H9 (cell line): ENCODE measurements at regions not wholly inside any gene's neighbourhood (a gene's known extent, or its start where the extent isn't known, plus 50 kb on each side); places are given as distances from the start of the nearest gene placed in this dataset.

ENCODE experiments used
- DNase-seq: peaks from one replicate; pipeline ENCODE4 v3.0.0-alpha.2; 2017
- H2AFZ ChIP-seq: one replicate; pipeline ENCODE4 v1.6.1; 2013; ENCODE audit warnings: mild to moderate bottlenecking, low read length, control low read depth, moderate library complexity
- H2AK5ac ChIP-seq: 2 replicates; pipeline ENCODE4 v1.6.1; 2013; ENCODE audit warnings: low read length, control low read depth, mixed read lengths; ENCODE audit not compliant: insufficient read length
- H2BK120ac ChIP-seq: one replicate; pipeline ENCODE4 v1.6.1; 2013; ENCODE audit warnings: low read depth, mild to moderate bottlenecking, low read length, control low read depth, inconsistent platforms; ENCODE audit not compliant: poor library complexity, severe bottlenecking
- H2BK12ac ChIP-seq: 2 replicates; pipeline ENCODE4 v1.6.1; 2013; ENCODE audit warnings: low read length, control low read depth, mixed read lengths, low read depth; ENCODE audit not compliant: insufficient read length
- H2BK15ac ChIP-seq: 2 replicates; pipeline ENCODE4 v1.6.1; 2013; ENCODE audit warnings: low read depth, low read length, control low read depth
- H2BK20ac ChIP-seq: one replicate; pipeline ENCODE4 v1.6.1; 2013; ENCODE audit warnings: low read depth, mild to moderate bottlenecking, low read length, control low read depth, inconsistent platforms; ENCODE audit not compliant: poor library complexity, severe bottlenecking
- H2BK5ac ChIP-seq: 2 replicates; pipeline ENCODE4 v1.6.1; 2013; ENCODE audit warnings: low read length, control low read depth, mixed read lengths; ENCODE audit not compliant: insufficient read length
- H3K14ac ChIP-seq: 2 replicates; pipeline ENCODE4 v1.6.1; 2013; ENCODE audit warnings: low read length, control low read depth; ENCODE audit not compliant: insufficient read depth
- H3K18ac ChIP-seq: 2 replicates; pipeline ENCODE4 v1.6.1; 2013; ENCODE audit warnings: low read depth, mild to moderate bottlenecking, mixed read lengths, low read length, control low read depth; ENCODE audit not compliant: insufficient read length
- H3K23ac ChIP-seq: 2 replicates; pipeline ENCODE4 v1.6.1; 2013; ENCODE audit warnings: low read length, control low read depth, mixed read lengths, low read depth; ENCODE audit not compliant: insufficient read length
- H3K23me2 ChIP-seq: 2 replicates; pipeline ENCODE4 v1.6.1; 2013; ENCODE audit warnings: low read depth, mild to moderate bottlenecking, mixed read lengths, low read length, control low read depth; ENCODE audit not compliant: insufficient read length, poor library complexity, severe bottlenecking
- H3K27ac ChIP-seq: 2 replicates; pipeline ENCODE4 v1.5.1; 2013; ENCODE audit warnings: low read length, control low read depth, mixed read lengths, low read depth; ENCODE audit not compliant: insufficient read length
- H3K27me3 ChIP-seq: 2 replicates; pipeline ENCODE4 v1.6.1; 2013; ENCODE audit warnings: low read length, control low read depth, inconsistent platforms; ENCODE audit not compliant: insufficient read depth
- H3K4ac ChIP-seq: 2 replicates; pipeline ENCODE4 v1.6.1; 2013; ENCODE audit warnings: low read depth, mild to moderate bottlenecking, control low read depth, inconsistent platforms, low read length, moderate library complexity
- H3K4me1 ChIP-seq: 2 replicates; pipeline ENCODE4 v1.6.1; 2013; ENCODE audit warnings: low read length, control low read depth, inconsistent platforms; ENCODE audit not compliant: insufficient read depth
- H3K4me2 ChIP-seq: 2 replicates; pipeline ENCODE4 v1.6.1; 2013; ENCODE audit warnings: low read length, control low read depth, mixed read lengths; ENCODE audit not compliant: insufficient read length, insufficient read depth
- H3K56ac ChIP-seq: 2 replicates; pipeline ENCODE4 v1.6.1; 2013; ENCODE audit warnings: low read depth, mild to moderate bottlenecking, mixed read lengths, low read length, control low read depth; ENCODE audit not compliant: insufficient read length
- H3K79me1 ChIP-seq: 2 replicates; pipeline ENCODE4 v1.6.1; 2013; ENCODE audit warnings: low read depth, mild to moderate bottlenecking, moderate library complexity, low read length, control low read depth, inconsistent platforms; ENCODE audit not compliant: insufficient read depth, poor library complexity, severe bottlenecking
- H3K79me2 ChIP-seq: 2 replicates; pipeline ENCODE4 v1.6.1; 2013; ENCODE audit warnings: low read length, control low read depth, inconsistent platforms; ENCODE audit not compliant: insufficient read depth
- H3K9ac ChIP-seq: 2 replicates; pipeline ENCODE4 v1.6.1; 2013; ENCODE audit warnings: low read length, control low read depth, mixed read lengths; ENCODE audit not compliant: insufficient read length; ENCODE audit errors: extremely low read depth
- H3K9me3 ChIP-seq: one replicate; pipeline ENCODE4 v1.6.1; 2013; ENCODE audit warnings: low read depth, low read length, inconsistent platforms; ENCODE audit not compliant: control insufficient read depth
- H3T11ph ChIP-seq: one replicate; pipeline ENCODE4 v1.6.1; 2013; ENCODE audit warnings: mild to moderate bottlenecking, low read length, control low read depth, inconsistent platforms
- H4K20me1 ChIP-seq: one replicate; pipeline ENCODE4 v1.6.1; 2013; ENCODE audit not compliant: control insufficient read depth, insufficient read length, insufficient read depth
- H4K5ac ChIP-seq: 2 replicates; pipeline ENCODE4 v1.6.1; 2013; ENCODE audit warnings: low read depth, mild to moderate bottlenecking, mixed read lengths, low read length, control low read depth; ENCODE audit not compliant: insufficient read length
- H4K8ac ChIP-seq: replicated peaks from 2 replicates; pipeline ENCODE4 v1.6.1; 2013; ENCODE audit warnings: low read length, control low read depth, mixed read lengths, low read depth; ENCODE audit not compliant: insufficient read length
- H4K91ac ChIP-seq: 2 replicates; pipeline ENCODE4 v1.6.1; 2013; ENCODE audit warnings: low read depth, mild to moderate bottlenecking, moderate library complexity, mixed read lengths, low read length, control low read depth; ENCODE audit not compliant: insufficient read length
- H3K27ac Mint-ChIP-seq, 3 experiments: 2 replicates in 2 of 3; 3 replicates in 1 of 3; pipeline ENCODE4 v1.8.0; 2020 to 2021; ENCODE audit warnings: mixed read lengths in 3 of 3, mild to moderate bottlenecking in 1 of 3, moderate library complexity in 1 of 3
- H3K27me3 Mint-ChIP-seq: 2 replicates; pipeline ENCODE4 v1.8.0; 2021; ENCODE audit warnings: low read depth, mild to moderate bottlenecking, moderate library complexity, mixed read lengths
- H3K36me3 Mint-ChIP-seq, 3 experiments: 2 replicates in 2 of 3; 3 replicates in 1 of 3; pipeline ENCODE4 v1.8.0; 2020 to 2021; ENCODE audit warnings: low read depth in 3 of 3, mixed read lengths in 3 of 3; ENCODE audit not compliant: insufficient read depth in 1 of 3
- H3K4me1 Mint-ChIP-seq, 2 experiments: 2 replicates each; pipeline ENCODE4 v1.8.0; 2020; ENCODE audit warnings: mixed read lengths in 2 of 2
- H3K4me3 Mint-ChIP-seq, 2 experiments: 2 replicates in 1 of 2; 3 replicates in 1 of 2; pipeline ENCODE4 v1.8.0; 2020 to 2021; ENCODE audit warnings: mild to moderate bottlenecking in 2 of 2, mixed read lengths in 2 of 2, moderate library complexity in 1 of 2
- H3K9me3 Mint-ChIP-seq, 2 experiments: 2 replicates in 1 of 2; 3 replicates in 1 of 2; pipeline ENCODE4 v1.8.0; 2020; ENCODE audit warnings: mild to moderate bottlenecking in 2 of 2, mixed read lengths in 2 of 2, moderate library complexity in 1 of 2
- WGBS: extraction: QIAGEN DNeasy Blood & Tissue Kit; methylation state at CpG from one replicate; pipeline ENCODE4 v1.1.7; 2013; ENCODE audit warnings: missing lambda C conversion rate, low lambda C conversion rate, mixed read lengths; ENCODE audit not compliant: insufficient read length; ENCODE audit errors: extremely low coverage; 5-methylcytosine and 5-hydroxymethylcytosine counted together
- TF ChIP-seq, protein P1 (sequence below): fragments of 200-600 bp; sonication (generic); conservative IDR thresholded peaks from 3 replicates; pipeline ENCODE4 v1.8.0; 2021; ENCODE audit warnings: antibody characterized with exemption, mild to moderate bottlenecking

DNA sequence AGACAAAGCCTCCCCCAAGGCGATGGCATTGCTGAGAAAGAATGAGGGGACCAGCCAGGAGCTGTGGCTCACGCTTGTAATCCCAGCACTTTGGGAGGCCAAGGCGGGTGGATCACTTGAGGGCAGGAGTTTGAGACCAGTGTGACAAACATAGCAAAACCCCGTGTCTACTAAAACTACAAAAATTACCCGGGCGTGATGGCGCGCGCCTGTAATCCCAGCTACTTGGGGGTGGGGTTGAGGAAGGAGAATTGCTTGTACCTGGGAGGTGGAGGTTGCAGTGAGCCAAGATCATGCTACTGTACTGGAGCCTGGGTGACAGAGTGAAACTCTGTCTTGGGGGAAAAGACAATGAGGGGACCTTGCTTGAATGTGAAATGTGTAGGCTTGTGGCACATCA, 402.4 kb upstream of the C2CD4B start:
- Histone ChIP-seq H3K23me2 (no peaks in the 10 kb centered on the region), H3K9ac (no peak overlapping the region), H2BK12ac (no peak overlapping the region), H3K18ac (no peak overlapping the region), H4K91ac (no peak overlapping the region), H3K79me1 (no peaks in the 10 kb centered on the region), H3K4me2 (no peak overlapping the region), H4K20me1 (no peaks in the 10 kb centered on the region), H2BK20ac (no peak overlapping the region), H3K27me3 (no peaks in the 10 kb centered on the region), H2BK120ac (no peak overlapping the region), H3K14ac (no peak overlapping the region), H3K4me1 (no peaks in the 10 kb centered on the region), H4K5ac (no peak overlapping the region), H3K27ac (no peak overlapping the region), H3K79me2 (no peaks in the 10 kb centered on the region), H3K23ac (no peak overlapping the region), H2BK5ac (no peak overlapping the region), H2AK5ac (no peak overlapping the region), H3K4ac (no peak overlapping the region), H3K56ac (no peak overlapping the region), H3T11ph (no peak overlapping the region), H2BK15ac (no peak overlapping the region), H3K9me3 (no peaks in the 10 kb centered on the region), H2AFZ (no peak overlapping the region), H4K8ac (no peak overlapping the region)
- TF ChIP-seq, protein P1, sequence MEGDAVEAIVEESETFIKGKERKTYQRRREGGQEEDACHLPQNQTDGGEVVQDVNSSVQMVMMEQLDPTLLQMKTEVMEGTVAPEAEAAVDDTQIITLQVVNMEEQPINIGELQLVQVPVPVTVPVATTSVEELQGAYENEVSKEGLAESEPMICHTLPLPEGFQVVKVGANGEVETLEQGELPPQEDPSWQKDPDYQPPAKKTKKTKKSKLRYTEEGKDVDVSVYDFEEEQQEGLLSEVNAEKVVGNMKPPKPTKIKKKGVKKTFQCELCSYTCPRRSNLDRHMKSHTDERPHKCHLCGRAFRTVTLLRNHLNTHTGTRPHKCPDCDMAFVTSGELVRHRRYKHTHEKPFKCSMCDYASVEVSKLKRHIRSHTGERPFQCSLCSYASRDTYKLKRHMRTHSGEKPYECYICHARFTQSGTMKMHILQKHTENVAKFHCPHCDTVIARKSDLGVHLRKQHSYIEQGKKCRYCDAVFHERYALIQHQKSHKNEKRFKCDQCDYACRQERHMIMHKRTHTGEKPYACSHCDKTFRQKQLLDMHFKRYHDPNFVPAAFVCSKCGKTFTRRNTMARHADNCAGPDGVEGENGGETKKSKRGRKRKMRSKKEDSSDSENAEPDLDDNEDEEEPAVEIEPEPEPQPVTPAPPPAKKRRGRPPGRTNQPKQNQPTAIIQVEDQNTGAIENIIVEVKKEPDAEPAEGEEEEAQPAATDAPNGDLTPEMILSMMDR = no peak
- no peak for DNase-seq
- WGBS = no CpG with 5 or more reads among the region's 9 CpGs
- no peaks in the 10 kb centered on the region for H3K36me3 Mint-ChIP-seq
- H3K27me3 Mint-ChIP-seq = no peaks in the 10 kb centered on the region; the same call in 1 of the 2 replicates
- no peaks in the 10 kb centered on the region for H3K9me3 Mint-ChIP-seq
- no peak overlapping the region; a peak in 2 of 7 replicates for H3K27ac Mint-ChIP-seq
- H3K4me3 Mint-ChIP-seq = no peak overlapping the region
- H3K4me1 Mint-ChIP-seq = peaks cover 6 to 16% of the 10 kb centered on the region in 2 experiments
